Erythroblast (primary cell): ENCODE measurements at regions not wholly inside any gene's neighbourhood (a gene's known extent, or its start where the extent isn't known, plus 50 kb on each side); places are given as distances from the start of the nearest gene placed in this dataset.
"Not testable (repeated sequence)": the region's sequence is repeated elsewhere in the genome, so short reads cannot be mapped to it uniquely, and the experiment has no call there.

Experiments used
- DNase-seq, 2 experiments: peaks; one replicate each; lab custom pipeline; 2025; lab: John Stamatoyannopoulos, UW
- GATA1 ChIP-seq: IDR thresholded peaks from 2 replicates; pipeline ENCODE4 v1.6.1; 2011; ENCODE audit warnings: low read depth, mild to moderate bottlenecking, control low read depth, low read length, moderate library complexity
- POLR2A ChIP-seq: IDR thresholded peaks from 2 replicates; pipeline ENCODE4 v1.6.1; 2011; ENCODE audit warnings: mild to moderate bottlenecking, low read length

DNA sequence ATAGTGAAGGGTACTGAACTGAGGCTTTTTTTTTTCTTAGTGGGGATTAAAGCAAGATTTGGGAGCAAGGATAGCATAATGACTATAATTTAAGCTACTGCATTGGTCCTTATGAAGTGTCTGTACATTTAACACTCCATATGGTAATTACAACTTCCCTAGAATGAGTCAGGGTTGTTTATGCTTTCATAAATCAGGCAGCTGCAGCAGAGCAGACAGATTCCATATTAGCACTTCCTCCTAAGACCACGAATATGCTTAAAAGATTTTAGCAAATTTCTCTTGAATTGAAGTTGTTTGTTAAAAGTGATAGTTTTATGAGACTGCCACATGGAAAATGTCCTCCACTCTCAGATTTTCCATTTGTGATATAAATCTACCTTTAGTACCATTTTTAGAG lies 401.1 kb upstream of the SPRY2 start:
- no peak for DNase-seq
- TF ChIP-seq POLR2A (no peak), GATA1 (no peak)

GRCh38 chr13:80740071-80740470 lies 399.1 kb upstream of the SPRY2 start:
- no peak for TF ChIP-seq POLR2A
- DNase-seq: no peak

GRCh38 chr13:80737513-80737912 lies 396.6 kb upstream of the SPRY2 start:
- DNase-seq: no peak
- TF ChIP-seq POLR2A (no peak), GATA1 (no peak)

- TF ChIP-seq POLR2A (no peak), GATA1 (no peak)
- DNase-seq: no peak
Observed at GRCh38 chr13:80727321-80727975, 386.5 kb upstream of the SPRY2 start.

DNA sequence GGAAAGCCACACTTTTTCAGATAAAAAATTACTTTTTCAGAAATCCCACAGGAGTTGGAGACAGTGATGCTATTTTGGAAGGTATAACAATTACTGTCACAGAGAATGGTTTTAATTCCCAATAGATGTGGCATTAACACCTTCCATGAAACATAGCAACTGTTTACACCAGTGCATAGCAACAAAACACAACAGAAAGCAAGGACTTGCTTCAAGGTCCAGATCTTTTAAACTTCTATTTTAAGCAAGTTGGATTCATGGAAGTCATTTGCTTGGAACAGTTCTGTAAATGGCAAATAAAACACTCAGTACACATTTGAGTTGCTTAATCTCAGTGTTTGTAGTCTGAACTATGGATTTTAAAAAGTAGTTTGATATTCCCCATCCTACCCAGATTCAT lies 385.9 kb upstream of the SPRY2 start:
- TF ChIP-seq POLR2A: no peak
- DNase-seq: no peak

GRCh38 chr13:80721689-80722088 lies 380.8 kb upstream of the SPRY2 start:
- no peak for DNase-seq
- no peak for TF ChIP-seq POLR2A
- TF ChIP-seq GATA1: no peak

- no peak for TF ChIP-seq POLR2A
- no peak for TF ChIP-seq GATA1
- DNase-seq: no peak
Observed at GRCh38 chr13:80718970-80719369, 378.0 kb upstream of the SPRY2 start.

DNA sequence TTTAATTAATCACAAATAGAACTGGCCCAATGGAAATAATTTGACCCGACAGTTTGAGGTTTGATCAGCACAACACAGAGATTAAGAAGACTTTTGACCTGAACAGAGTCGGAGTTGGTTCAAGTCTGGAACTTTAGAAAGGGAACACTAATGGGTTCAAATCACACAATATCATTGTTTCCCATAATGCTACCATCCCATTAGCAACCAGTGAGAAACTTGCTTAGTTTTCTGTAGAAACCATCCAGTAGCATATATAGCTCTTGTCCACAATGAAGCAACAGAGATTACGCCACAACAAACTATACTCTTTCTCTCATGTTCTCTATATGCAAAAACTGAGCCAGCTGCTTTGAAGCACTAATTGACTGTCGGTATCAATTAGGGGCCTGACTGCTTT lies 376.9 kb upstream of the SPRY2 start:
- no peak for TF ChIP-seq POLR2A
- no peak for TF ChIP-seq GATA1
- DNase-seq: no peak

GRCh38 chr13:80716610-80717081 lies 375.7 kb upstream of the SPRY2 start:
- no peak for TF ChIP-seq GATA1
- DNase-seq: no peak

GRCh38 chr13:80712026-80712425 lies 371.1 kb upstream of the SPRY2 start:
- TF ChIP-seq GATA1 (no peak), POLR2A (no peak)
- no peak for DNase-seq

- DNase-seq: no peak
Observed at GRCh38 chr13:80708791-80709190, 367.9 kb upstream of the SPRY2 start.

DNA sequence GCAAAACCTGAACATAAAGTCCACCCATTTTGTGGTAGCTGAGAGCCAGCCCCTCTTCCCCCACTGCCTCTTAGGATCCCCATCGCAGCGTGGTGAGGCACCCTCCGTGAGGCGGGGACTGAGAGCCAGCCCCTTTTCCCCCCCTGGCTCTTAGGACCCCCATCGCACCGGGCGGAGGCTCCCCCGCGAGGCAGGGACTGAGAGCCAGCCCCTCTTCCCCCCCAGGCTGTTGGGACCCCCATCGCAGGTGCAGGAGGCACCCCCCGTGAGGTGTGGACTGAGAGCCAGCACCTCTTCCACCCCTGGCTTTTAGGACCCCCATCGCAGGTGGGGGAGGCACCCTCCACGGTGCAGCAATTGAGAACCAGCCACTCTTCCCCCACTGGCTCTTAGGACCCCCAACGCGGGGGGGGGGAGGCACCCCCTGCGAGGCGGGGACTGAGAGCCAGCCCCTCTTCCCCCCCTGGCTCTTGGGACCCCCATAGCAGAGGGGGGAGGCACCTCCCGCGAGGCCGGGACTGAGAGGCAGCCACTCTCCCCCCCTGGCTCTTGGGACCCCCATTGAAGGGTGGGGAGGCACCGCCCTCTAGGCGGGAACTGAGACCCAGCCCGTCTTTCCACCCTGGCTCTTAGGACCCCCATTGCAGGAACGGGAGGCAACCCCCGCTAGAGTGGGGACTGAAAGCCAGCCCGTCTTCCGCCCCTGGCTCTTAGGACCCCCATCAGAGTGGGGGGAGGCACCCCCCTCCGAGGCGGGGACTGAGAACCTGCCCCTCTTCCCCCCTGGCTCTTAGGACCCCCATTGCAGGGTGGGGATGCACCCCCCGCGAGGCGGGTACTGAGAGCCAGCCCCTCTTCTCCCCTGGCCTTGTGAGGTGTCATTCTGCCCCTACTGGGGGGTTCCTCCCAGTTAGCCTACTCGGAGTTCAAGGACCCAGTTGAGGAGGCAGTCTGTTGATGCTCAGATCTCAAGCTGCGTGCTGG lies 366.4 kb upstream of the SPRY2 start:
- DNase-seq: no peak
- TF ChIP-seq GATA1 (no peak), POLR2A (no peak)

More at GRCh38 chr13:80708791-80709190, 367.9 kb upstream of the SPRY2 start:
- TF ChIP-seq GATA1: no peak
- TF ChIP-seq POLR2A: no peak

DNA sequence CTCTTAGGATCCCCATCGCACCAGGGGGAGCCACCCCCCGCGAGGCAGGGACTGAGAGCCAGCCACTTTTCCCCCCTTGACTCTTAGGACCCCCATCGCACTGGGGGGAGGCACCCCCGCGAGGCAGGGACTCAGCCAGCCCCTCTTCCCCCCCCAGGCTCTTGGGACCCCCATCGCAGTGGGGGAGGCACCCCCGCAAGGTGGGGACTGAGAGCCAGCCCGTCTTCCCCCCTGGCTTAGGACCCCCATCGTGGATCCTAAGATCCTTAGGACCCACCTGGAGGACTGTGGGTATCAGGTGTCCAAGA lies 365.2 kb upstream of the SPRY2 start:
- no peak for TF ChIP-seq POLR2A
- no peak for TF ChIP-seq GATA1
- DNase-seq: no peak

DNA sequence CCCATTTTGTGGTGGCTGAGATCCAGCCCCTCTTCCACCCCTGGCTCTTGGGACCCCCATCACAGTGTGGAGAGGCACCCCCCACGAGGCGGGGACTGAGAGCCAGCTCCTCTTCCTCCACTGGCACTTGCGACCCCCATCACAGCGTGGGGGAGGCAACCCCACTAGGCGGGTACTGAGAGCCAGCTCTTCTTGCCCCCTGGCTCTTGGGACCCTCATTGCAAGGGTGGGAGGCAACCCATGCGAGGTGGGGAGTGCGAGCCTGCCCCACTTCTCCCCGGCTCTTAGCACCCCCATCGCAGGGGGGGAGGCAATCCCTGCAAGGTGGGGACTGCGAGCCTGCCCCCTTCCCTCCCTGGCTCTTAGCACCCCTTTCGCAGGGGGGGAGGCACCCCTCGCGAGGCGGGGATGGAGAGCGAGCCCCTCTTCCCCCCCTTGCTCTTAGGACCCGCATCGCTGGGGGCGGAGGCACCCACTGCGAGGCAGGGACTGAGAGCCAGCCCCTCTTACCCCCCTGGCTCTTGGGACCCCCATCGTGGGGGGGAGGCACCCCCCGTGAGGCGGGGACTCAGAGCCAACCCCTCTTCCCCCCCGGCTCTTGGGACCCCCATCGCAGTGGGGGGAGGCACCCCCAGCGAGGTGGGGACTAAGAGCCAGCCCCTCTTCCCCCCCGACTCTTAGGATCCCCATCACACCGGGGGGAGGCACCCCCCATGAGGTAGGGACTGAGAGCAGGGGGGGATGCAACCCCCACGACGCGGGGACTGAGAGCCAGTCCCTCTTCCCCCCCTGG lies 364.6 kb upstream of the SPRY2 start:
- no peak for DNase-seq
- TF ChIP-seq POLR2A: no peak

DNA sequence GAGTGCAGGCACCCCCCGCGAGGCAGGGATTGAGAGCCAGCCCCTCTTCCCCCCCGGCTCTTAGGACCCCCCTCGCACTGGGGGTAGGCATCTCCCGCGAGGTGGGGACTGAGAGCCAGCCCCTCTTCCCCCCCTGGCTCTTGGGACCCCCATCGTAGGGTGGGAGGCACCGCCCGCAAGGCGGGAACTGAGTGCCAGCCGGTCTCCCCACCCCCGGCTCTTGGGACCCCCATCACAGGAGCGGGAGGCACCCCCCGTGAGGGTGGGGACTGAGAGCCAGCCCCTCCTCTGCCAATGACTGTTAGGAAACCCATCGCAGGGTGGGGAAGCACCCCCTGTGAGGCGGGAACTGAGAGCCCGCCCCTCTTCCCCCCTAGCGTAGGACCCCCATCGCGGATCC lies 363.4 kb upstream of the SPRY2 start:
- TF ChIP-seq POLR2A (no peak), GATA1 (no peak)
- DNase-seq: no peak

DNA sequence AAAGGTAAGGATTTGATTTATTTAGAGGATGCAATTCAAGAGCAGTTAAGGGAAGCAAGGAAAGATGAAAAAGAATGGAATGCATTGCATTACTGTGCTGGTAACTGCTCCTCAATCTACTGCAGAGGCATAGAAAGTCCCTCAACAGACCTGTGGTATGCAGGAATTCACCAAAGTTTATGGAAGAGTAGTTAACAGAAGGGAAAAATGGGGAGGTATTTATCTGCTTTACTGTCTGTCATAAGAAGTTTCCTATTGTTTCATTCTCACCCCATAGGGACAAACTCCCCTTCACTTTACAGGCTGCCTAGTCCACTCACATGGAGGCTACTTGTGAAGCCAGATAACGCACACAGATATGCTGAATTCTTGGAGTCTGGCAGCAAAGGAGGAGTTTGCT lies 354.9 kb upstream of the SPRY2 start:
- no peak for TF ChIP-seq POLR2A
- TF ChIP-seq GATA1: no peak
- DNase-seq: no peak

DNA sequence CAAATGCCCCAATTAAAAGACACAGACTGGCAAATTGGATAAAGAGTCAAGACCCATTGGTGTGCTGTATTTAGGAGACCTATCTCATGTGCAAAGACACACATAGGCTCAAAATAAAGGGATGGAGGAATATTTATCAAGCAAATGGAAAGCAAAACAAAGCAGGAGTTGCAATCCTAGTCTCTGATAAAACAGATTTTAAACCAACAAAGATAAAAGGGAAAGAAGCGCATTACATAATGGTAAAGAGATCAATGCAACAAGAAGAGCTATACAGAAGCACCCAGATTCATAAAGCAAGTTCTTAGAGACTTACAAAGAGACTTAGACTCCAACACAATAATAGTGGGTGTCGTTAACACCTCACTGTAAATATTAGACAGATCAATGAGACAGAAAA lies 350.9 kb upstream of the SPRY2 start:
- DNase-seq: not testable (repeated sequence)
